HG03442 (cell line): ENCODE measurements at regions not wholly inside any gene's neighbourhood (a gene's known extent, or its start where the extent isn't known, plus 50 kb on each side); places are given as distances from the start of the nearest gene placed in this dataset.
"Not testable (repeated sequence)": the region's sequence is repeated elsewhere in the genome, so short reads cannot be mapped to it uniquely, and the experiment has no call there.

Experiments
- ATAC-seq: cut with Tn5 transposase; IDR thresholded peaks from one replicate; pipeline ENCODE4 v1.9.1; 2021; ENCODE audit warnings: mild to moderate bottlenecking, moderate library complexity; ENCODE audit not compliant: unreplicated experiment

DNA sequence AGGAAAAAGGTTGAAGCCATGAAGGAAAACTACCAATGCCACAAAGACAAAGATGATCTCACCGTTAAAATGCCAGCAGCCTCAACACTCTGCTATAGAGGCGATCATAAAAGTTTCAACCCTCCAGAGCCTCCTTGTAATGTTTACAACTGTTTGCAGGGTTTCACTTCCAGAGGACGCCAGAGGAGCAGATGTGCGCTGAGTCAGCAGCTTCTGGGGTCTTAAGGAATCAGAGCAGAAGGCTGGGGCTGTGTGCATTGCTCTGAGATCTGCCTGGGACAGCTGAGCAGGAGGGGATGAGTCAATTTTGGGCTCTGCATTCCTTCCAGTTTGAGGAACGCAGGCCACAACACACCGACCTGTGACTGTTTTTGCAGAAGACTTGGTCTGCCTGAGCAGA is 98.3 kb downstream of the TMEM130 start:
- peak; percentile 48 for ATAC-seq

DNA sequence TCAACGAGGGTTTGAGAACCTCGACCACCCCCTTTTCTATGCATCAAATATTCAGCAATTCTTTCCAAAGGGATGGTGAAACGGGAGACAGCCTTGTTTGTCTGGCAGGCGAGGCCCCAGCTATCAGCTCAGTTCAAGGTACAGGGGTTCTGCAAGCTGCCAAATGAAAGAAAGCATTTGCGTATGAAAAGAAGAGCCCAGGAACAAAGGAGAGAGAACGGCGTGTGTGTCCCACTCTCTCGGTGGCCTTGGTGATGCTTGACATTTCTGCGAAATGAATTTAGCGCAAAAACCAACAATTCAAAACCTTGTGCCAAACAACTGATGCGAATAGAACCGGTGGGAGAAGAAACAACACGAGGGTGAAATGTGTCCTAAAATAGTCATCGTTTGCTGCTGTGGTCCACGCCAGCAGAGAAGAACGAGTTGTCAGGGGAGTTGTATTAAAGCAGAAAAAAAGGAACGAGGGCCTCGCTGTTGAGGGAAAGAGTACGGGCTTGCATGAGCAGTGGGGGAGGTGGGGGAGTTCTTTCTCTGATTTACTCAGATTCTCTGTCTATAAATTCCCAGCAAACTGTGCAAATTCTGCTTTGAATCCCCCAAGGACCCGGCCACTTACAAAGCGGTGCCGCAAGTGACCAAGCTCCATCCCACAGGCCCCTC is 97.7 kb downstream of the TMEM130 start:
- ATAC-seq = peak; percentile 27

DNA sequence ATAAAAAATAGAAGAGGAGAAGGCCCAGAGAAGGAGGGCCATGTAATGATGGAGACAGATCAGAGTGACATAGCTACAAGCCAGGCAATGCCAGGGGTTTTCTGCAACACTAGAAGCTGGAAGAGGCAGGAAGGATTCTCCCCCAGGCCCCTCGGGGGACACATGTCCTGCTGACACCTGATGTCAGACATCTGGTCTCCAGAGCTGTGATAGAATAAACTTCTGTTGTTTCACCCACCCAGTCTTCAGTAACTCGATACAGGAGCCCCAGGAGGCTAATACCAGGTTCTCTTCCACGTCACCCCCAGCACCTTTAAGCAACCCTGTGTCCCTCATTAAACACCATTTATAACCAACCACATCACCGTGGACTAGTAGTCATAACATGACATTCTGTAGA is 94.9 kb downstream of the TMEM130 start:
- ATAC-seq = no peak

DNA sequence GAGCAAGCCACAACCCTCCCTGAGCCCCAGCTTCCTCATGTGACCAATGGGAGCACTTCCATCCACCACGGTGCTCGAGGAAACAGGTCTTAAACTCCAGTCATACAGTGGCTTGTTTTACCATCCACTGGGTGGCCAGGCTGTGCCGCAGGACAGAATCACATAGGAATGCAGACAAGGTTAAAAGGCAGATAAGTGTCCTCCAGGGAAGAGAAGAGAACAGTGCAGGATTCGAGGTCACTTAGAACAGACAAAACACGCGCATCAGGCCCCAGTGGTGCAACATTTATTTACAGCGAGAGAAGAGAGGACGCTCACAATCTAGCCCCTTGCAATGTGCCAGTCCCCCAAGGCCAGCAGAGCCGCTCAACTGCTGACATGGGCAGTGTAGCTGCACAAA is 92.8 kb downstream of the TMEM130 start:
- ATAC-seq = no peak

DNA sequence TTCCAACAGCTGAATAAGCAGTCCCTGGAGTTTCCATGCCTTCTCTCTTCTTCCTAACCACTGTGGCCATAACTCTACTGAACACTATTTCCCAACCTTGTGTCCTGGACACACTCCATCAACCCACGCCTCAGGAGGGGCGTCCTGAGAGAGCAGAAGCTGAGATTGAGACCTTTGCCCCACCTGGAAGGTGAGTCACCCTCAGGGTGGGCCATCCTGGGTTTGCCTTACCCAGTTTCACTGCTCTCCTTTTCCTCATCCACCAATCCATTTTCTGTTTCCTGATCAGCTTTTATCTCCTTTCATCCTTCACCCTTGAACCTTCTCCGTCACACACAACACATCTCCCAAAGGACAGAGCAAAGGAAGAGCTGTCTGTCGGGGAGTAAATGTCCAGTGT is 91.4 kb downstream of the TMEM130 start:
- no peak for ATAC-seq

DNA sequence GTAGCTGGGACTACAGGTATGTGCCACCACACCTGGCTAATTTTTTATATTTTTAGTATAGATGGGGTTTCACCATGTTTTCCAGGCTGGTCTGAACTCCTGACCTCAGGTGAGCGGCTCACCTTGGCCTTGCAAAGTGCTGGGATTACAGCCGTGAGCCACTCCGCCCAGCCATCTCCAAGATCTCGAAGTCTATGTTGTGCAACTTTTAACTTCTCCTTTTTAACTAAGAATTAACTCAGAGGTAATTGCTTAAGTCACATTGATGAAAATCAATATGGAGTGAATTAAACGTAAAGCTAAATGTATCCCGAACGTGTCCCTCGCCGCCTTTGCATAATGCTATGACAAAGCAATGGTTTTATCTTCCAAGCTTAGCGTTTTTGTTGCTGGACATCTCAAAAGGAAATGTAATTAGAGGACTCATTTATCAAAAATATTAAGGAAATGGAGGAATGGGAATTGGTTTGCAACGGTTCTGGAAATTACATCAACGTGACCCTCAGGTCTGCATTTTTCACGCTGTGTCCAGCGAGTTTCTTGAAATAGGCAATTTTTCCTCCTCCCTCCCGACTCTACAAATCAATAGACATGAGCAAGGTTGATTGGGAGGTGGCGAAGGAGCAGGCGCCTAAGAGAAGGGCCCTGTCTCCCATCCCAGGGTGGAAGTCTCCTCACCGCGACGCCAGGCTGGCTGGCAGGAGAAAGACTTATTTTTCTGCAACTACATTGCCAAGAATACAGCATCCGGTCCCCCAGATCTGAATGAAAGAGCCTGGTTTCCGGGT is 89.8 kb downstream of the TMEM130 start:
- no peak for ATAC-seq

DNA sequence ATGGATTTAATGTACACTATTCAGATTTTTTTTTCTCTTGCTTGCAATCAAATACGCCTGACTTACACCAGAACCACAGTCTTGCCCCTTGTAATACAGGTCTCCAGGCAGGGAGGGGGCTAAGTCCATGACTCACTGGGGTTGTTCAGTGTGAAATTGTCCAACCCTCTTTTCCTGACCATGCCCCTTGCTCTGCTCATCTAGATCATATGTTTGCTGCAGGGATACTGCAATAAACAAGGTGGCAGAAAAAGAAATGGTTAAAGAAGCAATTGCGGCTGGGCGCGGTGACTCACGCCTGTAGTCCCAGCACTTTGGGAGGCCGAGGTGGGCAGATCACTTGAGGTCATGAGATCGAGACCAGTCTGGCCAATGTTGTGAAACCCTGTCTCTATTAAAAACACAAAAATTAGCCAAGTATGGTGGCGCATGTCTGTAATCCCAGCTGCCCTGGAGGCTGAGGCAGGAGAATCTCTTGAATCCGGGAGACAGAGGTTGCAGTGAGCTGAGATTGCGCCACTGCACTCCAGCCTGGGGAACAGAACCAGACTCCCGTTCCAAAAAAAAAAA is 85.5 kb downstream of the TMEM130 start:
- no peak for ATAC-seq

DNA sequence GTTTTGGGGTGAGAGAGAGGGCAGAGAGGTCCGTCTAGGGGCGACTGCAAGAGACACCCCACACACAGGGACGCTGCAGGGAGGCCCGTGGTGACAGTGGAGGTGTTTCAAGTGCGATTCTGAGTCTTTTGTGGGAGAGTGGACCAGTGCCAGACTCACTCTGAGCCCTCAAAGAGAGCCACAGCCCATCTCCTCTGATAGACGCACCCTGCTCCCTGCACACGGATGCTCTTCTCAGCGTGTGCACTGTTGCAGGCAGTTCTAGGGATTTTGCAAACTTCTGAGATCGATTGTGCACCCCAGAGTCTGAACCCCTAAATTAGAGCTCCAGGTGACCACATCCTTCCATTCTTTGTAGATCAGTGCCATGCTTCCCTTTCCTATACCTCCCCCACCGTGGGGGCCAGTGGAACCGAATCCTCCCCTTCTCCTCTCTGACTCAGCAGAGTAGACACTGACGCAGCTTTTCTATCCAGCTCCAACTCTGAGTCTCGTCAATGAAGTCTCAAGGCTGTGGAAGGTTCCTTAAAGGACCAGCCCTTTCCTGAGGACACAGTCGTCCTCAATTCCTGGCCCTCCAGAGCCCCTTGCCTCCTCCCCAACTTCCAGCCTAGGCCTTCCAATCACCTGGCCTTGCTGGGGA is 83.8 kb downstream of the TMEM130 start:
- no peak for ATAC-seq

DNA sequence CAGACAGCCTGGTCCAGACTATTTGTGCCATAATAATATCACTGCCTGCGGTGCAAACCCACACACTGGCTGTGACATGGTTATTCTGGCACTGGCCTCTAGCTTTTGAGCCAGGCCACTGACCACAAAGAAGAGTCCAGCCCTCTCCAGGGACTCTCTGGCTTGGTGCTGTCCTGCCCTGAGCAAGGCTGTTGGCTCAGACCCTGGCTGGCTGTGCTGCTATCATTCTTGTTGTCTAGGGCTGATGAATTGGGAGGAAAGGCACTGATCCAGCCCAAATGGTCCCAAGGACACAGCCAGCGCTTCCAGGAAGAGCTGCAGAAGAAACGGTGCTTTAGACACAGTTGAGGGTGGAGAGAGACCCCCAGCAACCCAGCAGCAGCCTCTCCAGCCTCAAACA is 80.8 kb downstream of the TMEM130 start:
- no peak for ATAC-seq

DNA sequence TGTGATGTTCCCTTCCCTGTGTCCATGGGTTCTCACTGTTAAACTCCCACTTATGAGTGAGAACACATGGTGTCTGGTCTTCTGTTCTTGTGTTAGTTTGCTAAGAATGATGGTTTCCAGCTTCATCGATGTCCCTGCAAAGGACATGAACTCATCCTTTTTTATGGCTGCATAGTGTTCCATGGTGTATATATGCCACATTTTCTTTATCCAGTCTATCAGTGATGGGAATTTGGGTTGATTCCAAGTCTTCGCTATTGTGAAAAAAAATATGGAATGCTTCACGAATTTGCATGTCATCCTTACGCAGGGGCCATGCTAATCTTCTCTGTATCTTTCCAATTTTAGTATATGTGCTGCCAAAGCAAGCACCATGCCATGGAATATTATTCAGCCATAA is 75.4 kb downstream of the TMEM130 start:
- not testable (repeated sequence) for ATAC-seq

DNA sequence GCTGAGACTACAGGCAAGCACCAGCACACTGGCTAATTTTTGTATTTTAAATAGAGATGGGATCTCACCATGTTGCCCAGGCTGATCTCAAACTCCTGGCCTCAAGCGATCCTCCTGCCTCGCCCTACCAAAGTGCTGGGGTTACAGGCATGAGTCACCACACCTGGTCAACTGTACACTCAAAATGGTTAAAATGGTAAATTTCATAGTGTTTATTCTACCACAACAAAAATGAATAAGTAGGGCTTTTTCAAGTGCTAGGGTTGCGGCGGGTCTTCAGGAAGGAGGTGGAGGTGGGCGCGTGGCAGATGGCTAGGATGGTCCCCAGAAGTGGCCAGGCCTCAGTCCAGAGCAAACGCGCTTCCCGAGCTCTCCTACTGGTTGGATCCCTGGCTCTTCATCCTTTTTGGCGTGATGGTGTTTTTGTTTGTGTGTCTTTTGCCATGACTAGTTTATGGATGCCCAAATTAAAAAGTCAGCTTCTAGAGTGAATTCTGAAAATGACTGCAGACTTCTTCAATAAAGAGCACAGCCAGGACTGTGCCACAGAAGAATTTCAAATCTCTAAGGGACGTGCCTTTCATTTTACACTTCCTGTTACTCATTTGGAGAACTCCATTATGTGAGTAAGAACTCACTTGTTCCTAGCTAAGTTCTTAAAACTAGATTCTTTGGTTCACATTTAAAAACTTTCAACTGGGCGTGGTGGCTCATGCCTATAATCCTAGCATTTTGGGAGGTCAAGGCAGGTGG is 73.9 kb downstream of the TMEM130 start:
- peak; percentile 93 for ATAC-seq
